Stomach (tissue), 8 donors: ENCODE measurements at regions not wholly inside any gene's neighbourhood (a gene's known extent, or its start where the extent isn't known, plus 50 kb on each side); places are given as distances from the start of the nearest gene placed in this dataset.

Experiments
- DNase-seq, 2 donors: peaks; one replicate each; pipeline versions ENCODE4 v3.0.0 to v3.0.0-alpha.2; 2013 to 2019
- H3K27ac ChIP-seq, 5 donors: fragments of 200-600 bp in 4 of 5; sonication (generic) in 4 of 5; one replicate each; pipeline ENCODE4 v1.5.1; 2013 to 2019; ENCODE audit warnings: mild to moderate bottlenecking in 1 of 5, moderate library complexity in 1 of 5
- H3K27me3 ChIP-seq, 3 donors: fragments of 200-600 bp; sonication (generic); one replicate each; pipeline ENCODE4 v1.5.1; 2017 to 2019; ENCODE audit warnings: mixed run types in 1 of 3
- H3K36me3 ChIP-seq, 4 donors: fragments of 200-600 bp; sonication (generic); 1 replicate in 3 of 4; 2 replicates in 1 of 4; pipeline ENCODE4 v1.5.1; 2016 to 2019
- H3K4me1 ChIP-seq, 4 donors: fragments of 200-600 bp; sonication (generic); one replicate each; pipeline ENCODE4 v1.5.1; 2016 to 2019
- H3K4me3 ChIP-seq, 4 donors: fragments of 200-600 bp; sonication (generic) in 3 of 4; one replicate each; pipeline ENCODE4 v1.5.1; 2016 to 2019; ENCODE audit warnings: mild to moderate bottlenecking in 1 of 4
- H3K9me3 ChIP-seq, 4 donors: fragments of 200-600 bp; sonication (generic); one replicate each; pipeline ENCODE4 v1.5.1; 2016 to 2019
- CTCF ChIP-seq, 7 experiments: fragments of 450-650 bp in 4 of 7; fragments of 200-600 bp in 3 of 7; sonication (generic) in 3 of 7; IDR thresholded peaks; one replicate each; pipeline ENCODE4 v1.5.1; 2016 to 2019; ENCODE audit warnings: antibody characterized with exemption in 7 of 7, control low read depth in 2 of 7, mild to moderate bottlenecking in 1 of 7
- EP300 ChIP-seq: sonication (generic); formaldehyde crosslinking; IDR thresholded peaks from one replicate; pipeline ENCODE4 v1.6.1; 2017; ENCODE audit warnings: antibody characterized with exemption
- POLR2A ChIP-seq, 4 donors: fragments of 450-650 bp; IDR thresholded peaks; one replicate each; pipeline ENCODE4 v1.6.1; 2016; ENCODE audit warnings: antibody characterized with exemption in 4 of 4, control low read depth in 2 of 4, mild to moderate bottlenecking in 1 of 4, moderate library complexity in 1 of 4
- POLR2AphosphoS5 ChIP-seq, 3 donors: sonication (generic); formaldehyde crosslinking; IDR thresholded peaks; one replicate each; pipeline ENCODE4 v1.6.1; 2016; ENCODE audit warnings: antibody characterized with exemption in 3 of 3
- WGBS, 5 donors: extraction: QIAGEN DNeasy Blood & Tissue Kit in 3 of 5; methylation state at CpG; one replicate each; pipeline versions ENCODE4 v1.1.5 to v1.1.7; 2013 to 2018; 5-methylcytosine and 5-hydroxymethylcytosine counted together
- intact Hi-C: fragments of 100-400 bp; cut with DNase I; formaldehyde crosslinking; loops from one replicate; pipeline ENCODE4 v1.15.1; 2023; ENCODE audit warnings: low total_unique reads
- donor health status: healthy with polysubstance abuse.
- donor health status: Bipolar disorder and iron deficiency.
- donor health status: healthy.

GRCh38 chr4:81319657-81320056 lies 104.6 kb upstream of the PRKG2 start:
- intact Hi-C loops: no loop called here
- 68 to 100% (median 79%) methylated on average over 1 of the region's 1 CpG for WGBS, 5 donors
- Histone ChIP-seq H3K27me3 (peaks cover 0 to 8% (median 0%) of the 10 kb centered on the region in 3 donors), H3K9me3 (peaks cover 0 to 9% (median 4%) of the 10 kb centered on the region in 4 donors), H3K4me3 (no peak overlapping the region), H3K4me1 (no peaks in the 10 kb centered on the region), H3K36me3 (no peaks in the 10 kb centered on the region), H3K27ac (no peak overlapping the region)
- no peak for DNase-seq
- TF ChIP-seq CTCF (IDR thresholded peaks at IDR 0.05): no peak
- no peak for TF ChIP-seq POLR2AphosphoS5 (IDR thresholded peaks at IDR 0.05)
- no peak for TF ChIP-seq EP300
- TF ChIP-seq POLR2A (IDR thresholded peaks at IDR 0.05): no peak

- 26 to 41% (median 36%) methylated on average over 3 of the region's 3 CpGs for WGBS, 5 donors
- no peak overlapping the region for H3K4me3 ChIP-seq
Observed at GRCh38 chr4:81314897-81315470, 100.0 kb upstream of the PRKG2 start.

GRCh38 chr4:81314196-81314896 lies 99.3 kb upstream of the PRKG2 start:
- no peaks in the 10 kb centered on the region for H3K36me3 ChIP-seq
- intact Hi-C loops: no loop called here
- H3K9me3 ChIP-seq: peaks cover 0 to 4% (median 0%) of the 10 kb centered on the region in 4 donors
- H3K4me1 ChIP-seq: no peaks in the 10 kb centered on the region
- 35 to 42% (median 38%) methylated on average over 6 of the region's 6 CpGs for WGBS, 5 donors
- no peaks in the 10 kb centered on the region for H3K27me3 ChIP-seq
- no peak overlapping the region for H3K4me3 ChIP-seq
- peak; percentile 83 to 94 for DNase-seq
- H3K27ac ChIP-seq: peak overlapping the region in 3 of 5 donors; percentile 35 to 64 (median 48)
- peak in 1 of 3 donors; percentile 65 for TF ChIP-seq POLR2AphosphoS5 (IDR thresholded peaks at IDR 0.05)
- no peak for TF ChIP-seq CTCF (IDR thresholded peaks at IDR 0.05)

More at GRCh38 chr4:81314897-81315470, 100.0 kb upstream of the PRKG2 start:
- peaks cover 0 to 4% (median 0%) of the 10 kb centered on the region in 4 donors for H3K9me3 ChIP-seq
- intact Hi-C loops: no loop called here
- no peaks in the 10 kb centered on the region for H3K36me3 ChIP-seq
- H3K27me3 ChIP-seq: no peaks in the 10 kb centered on the region
- peak overlapping the region in 2 of 5 donors; percentile 35 to 48 for H3K27ac ChIP-seq
- no peak for DNase-seq
- H3K4me1 ChIP-seq: no peaks in the 10 kb centered on the region
- TF ChIP-seq CTCF (IDR thresholded peaks at IDR 0.05) (no peak), POLR2AphosphoS5 (IDR thresholded peaks at IDR 0.05) (no peak), EP300 (no peak), POLR2A (IDR thresholded peaks at IDR 0.05) (no peak)

GRCh38 chr4:81307991-81308390 lies 93.0 kb upstream of the PRKG2 start:
- no peak for TF ChIP-seq CTCF (IDR thresholded peaks at IDR 0.05)
- no peak for TF ChIP-seq POLR2AphosphoS5 (IDR thresholded peaks at IDR 0.05)
- no peak for TF ChIP-seq POLR2A (IDR thresholded peaks at IDR 0.05)
- no peak for TF ChIP-seq EP300
- Histone ChIP-seq H3K36me3 (no peaks in the 10 kb centered on the region), H3K27ac (no peak overlapping the region), H3K27me3 (no peaks in the 10 kb centered on the region), H3K4me1 (no peaks in the 10 kb centered on the region), H3K9me3 (peaks cover 0 to 4% (median 0%) of the 10 kb centered on the region in 4 donors), H3K4me3 (no peak overlapping the region)
- intact Hi-C loops: no loop called here
- 62 to 86% (median 83%) methylated on average over 2 of the region's 2 CpGs for WGBS, 5 donors
- DNase-seq: no peak
